ENCODE measurements at regions not wholly inside any gene's neighbourhood (a gene's known extent, or its start where the extent isn't known, plus 50 kb on each side); places are given as distances from the start of the nearest gene placed in this dataset.
"Not testable (repeated sequence)": the region's sequence is repeated elsewhere in the genome, so short reads cannot be mapped to it uniquely, and the experiment has no call there.

- no peak for TF ChIP-seq CTCF (IDR thresholded peaks at IDR 0.05; ENCODE audit: control extremely low read depth, extremely low read depth, low read depth, missing control alignments)
- POLR2A ChIA-PET: no interaction called here
- CTCF ChIA-PET: interaction anchor here (0.7 to 1.6 kb wide), 2 partner anchors 13 to 21 kb away, joined by 3 read pairs; no protein-coding TSS in a partner anchor
- DNase-seq (ENCODE audit: extremely low spot score): peak; percentile 49
These were observed 83.2 kb upstream of the TNRC6B start for GRCh38 chr22:40094485-40094884.

- POLR2A ChIA-PET; CTCF ChIA-PET; DNase-seq (ENCODE audit: extremely low spot score): not testable (repeated sequence)
These were observed 77.8 kb upstream of the TNRC6B start for GRCh38 chr22:40099887-40100286.

- no peak for TF ChIP-seq CTCF (IDR thresholded peaks at IDR 0.05; ENCODE audit: control extremely low read depth, extremely low read depth, low read depth, missing control alignments)
- ChIA-PET POLR2A (no interaction called here), CTCF (no interaction called here)
- no peak for DNase-seq (ENCODE audit: extremely low spot score)
These were observed 72.0 kb upstream of the TNRC6B start for GRCh38 chr22:40105755-40106154.

GRCh38 chr22:40107244-40107643 lies 70.5 kb upstream of the TNRC6B start:
- DNase-seq (ENCODE audit: extremely low spot score): peak; percentile 36
- TF ChIP-seq CTCF (IDR thresholded peaks at IDR 0.05; ENCODE audit: control extremely low read depth, extremely low read depth, low read depth, missing control alignments): no peak
- ChIA-PET POLR2A (no interaction called here), CTCF (interaction anchor here (0.9 to 2.2 kb wide), 6 partner anchors 13 to 62 kb away, joined by 3 to 5 read pairs (median 3); no protein-coding TSS in a partner anchor)

- DNase-seq (ENCODE audit: extremely low spot score): no peak
- CTCF ChIA-PET: interaction anchor here (0.9 to 2.2 kb wide), 5 partner anchors 13 to 61 kb away, joined by 3 to 5 read pairs (median 3); no protein-coding TSS in a partner anchor
- POLR2A ChIA-PET: no interaction called here
- no peak for TF ChIP-seq CTCF (IDR thresholded peaks at IDR 0.05; ENCODE audit: control extremely low read depth, extremely low read depth, low read depth, missing control alignments)
These were observed 69.8 kb upstream of the TNRC6B start for GRCh38 chr22:40107851-40108378.

GRCh38 chr22:40108396-40108795 lies 69.3 kb upstream of the TNRC6B start:
- POLR2A ChIA-PET: no interaction called here
- CTCF ChIA-PET: interaction anchor here (0.9 to 2.2 kb wide), 4 partner anchors 14 to 38 kb away, joined by 3 to 5 read pairs (median 3); no protein-coding TSS in a partner anchor
- TF ChIP-seq CTCF (IDR thresholded peaks at IDR 0.05; ENCODE audit: control extremely low read depth, extremely low read depth, low read depth, missing control alignments): no peak
- no peak for DNase-seq (ENCODE audit: extremely low spot score)

- POLR2A ChIA-PET; DNase-seq (ENCODE audit: extremely low spot score): not testable (repeated sequence)
- CTCF ChIA-PET: interaction anchor here (1.1 to 2.2 kb wide), 3 partner anchors 13 to 33 kb away, joined by 3 to 5 read pairs (median 3); no protein-coding TSS in a partner anchor
These were observed 68.8 kb upstream of the TNRC6B start for GRCh38 chr22:40108926-40109325.
